Left lobe of liver (tissue), 2 donors: ENCODE measurements at regions not wholly inside any gene's neighbourhood (a gene's known extent, or its start where the extent isn't known, plus 50 kb on each side); places are given as distances from the start of the nearest gene placed in this dataset.
"Not testable (repeated sequence)": the region's sequence is repeated elsewhere in the genome, so short reads cannot be mapped to it uniquely, and the experiment has no call there.

ENCODE experiments used
- ATAC-seq: fragments of 200-7000 bp; cut with Tn5 transposase; one replicate; pipeline ENCODE4 v1.9.1; 2020; ENCODE audit warnings: mild to moderate bottlenecking, moderate library complexity
- DNase-seq: peaks from one replicate; pipeline ENCODE4 v3.0.0-alpha.2; 2020; ENCODE audit warnings: low spot score
- donor health status: DM: no; HTN: no; CAD: no; lungs with moderate emphysema.
- donor health status: DM: no; HTN: yes; CAD: no.

- ATAC-seq (no peak), DNase-seq (no peak)
Observed at GRCh38 chr4:28436191-28437080, 1575.8 kb downstream of the STIM2 start.

DNA sequence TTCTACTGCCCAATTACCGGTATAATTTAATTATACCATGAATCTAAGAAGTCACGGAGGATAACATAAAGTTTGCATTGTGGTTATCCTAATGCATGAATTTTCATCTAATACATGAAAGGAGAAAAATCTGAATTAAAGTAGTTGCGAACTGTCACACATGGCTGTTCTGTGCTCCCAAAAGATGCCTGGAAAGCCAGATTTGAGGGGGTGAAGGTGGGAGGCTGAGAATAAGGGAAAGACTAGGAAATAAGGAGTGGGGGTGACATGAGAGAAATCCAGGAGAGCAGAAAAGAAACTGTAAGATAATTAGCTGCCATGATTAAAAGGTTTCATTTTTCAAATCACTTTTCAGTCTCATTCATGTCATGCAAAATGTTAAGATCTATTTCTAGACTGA, 1582.7 kb downstream of the STIM2 start:
- ATAC-seq = no peak

DNA sequence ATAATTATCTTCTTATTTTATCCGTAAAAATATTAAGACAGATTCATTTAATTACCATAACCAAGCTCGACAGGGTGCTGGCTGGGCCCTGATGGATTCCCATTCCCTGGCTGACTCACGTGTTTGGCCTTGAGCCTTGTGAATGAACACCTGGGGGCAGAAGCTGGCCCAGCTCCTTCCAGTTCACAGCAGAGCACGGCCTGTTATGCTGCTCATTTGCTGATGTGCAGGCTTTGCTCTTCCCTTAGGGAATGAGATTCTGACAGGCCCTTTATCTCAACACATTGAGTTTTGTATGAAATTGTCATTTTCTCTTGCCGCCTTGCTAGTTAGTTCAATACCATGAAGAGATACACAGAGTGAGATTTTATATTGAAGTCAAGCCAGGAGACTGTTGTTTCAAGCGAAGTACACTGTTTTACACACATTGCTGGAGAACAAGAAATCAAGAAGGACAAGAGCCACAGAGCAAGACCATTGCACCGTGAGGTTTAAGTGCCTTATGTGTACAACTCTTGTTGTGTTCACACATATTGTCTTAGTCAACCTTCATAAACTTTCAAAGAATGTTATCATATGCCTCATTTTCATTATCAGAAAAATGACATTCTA, 1583.3 kb downstream of the STIM2 start:
- ATAC-seq (no peak), DNase-seq (no peak)

More for the DNA sequence above, 1582.7 kb downstream of the STIM2 start:
- no peak for DNase-seq

GRCh38 chr4:28444886-28445496, 1584.3 kb downstream of the STIM2 start:
- DNase-seq (no peak), ATAC-seq (no peak)

- ATAC-seq = no peak
- DNase-seq = no peak
Observed at GRCh38 chr4:28449085-28449484, 1588.4 kb downstream of the STIM2 start.

DNA sequence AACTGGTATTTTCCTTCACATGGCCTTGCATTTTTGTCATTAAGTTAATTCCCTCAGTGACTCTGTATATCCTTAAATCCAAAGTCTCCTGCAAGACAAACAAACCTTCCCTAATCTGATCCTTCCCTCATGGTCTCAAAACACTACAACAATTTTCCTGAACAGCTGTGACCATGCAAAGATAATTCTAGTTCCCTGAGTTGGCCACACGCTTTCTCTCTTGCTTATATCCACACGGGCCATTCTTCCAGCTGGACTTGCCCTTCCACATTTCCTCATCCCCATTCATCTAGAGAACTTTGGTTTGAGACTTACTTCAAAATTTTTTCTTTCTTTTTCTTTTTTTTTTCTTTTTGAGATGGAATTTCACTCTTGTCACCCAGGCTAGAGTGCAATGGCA, 1590.7 kb downstream of the STIM2 start:
- DNase-seq = no peak
- no peak for ATAC-seq

GRCh38 chr4:28462766-28463700, 1602.4 kb downstream of the STIM2 start:
- no peak for DNase-seq
- ATAC-seq = no peak

DNA sequence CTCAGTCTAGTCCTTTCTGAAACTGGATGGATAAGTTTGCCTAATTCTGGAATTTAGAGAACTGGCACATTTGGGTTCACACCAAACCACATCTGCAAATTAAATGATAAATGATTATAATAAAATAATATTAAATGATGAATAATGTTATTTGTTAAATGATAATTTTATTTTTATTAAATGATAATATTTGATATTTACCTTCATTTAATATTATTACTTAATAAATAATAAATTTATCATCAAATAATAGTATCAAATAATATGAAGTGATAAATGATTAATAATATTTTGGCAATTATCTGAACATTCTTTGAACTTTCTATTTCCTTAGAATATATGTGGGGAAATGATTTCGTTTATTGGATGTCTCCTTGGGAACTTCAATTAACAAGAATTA, 1604.2 kb downstream of the STIM2 start:
- no peak for DNase-seq
- no peak for ATAC-seq

- not testable (repeated sequence) for DNase-seq, ATAC-seq
Observed at GRCh38 chr4:28466886-28467285, 1606.2 kb downstream of the STIM2 start.

GRCh38 chr4:28469387-28469786, 1608.7 kb downstream of the STIM2 start:
- no peak for ATAC-seq
- DNase-seq = no peak

DNA sequence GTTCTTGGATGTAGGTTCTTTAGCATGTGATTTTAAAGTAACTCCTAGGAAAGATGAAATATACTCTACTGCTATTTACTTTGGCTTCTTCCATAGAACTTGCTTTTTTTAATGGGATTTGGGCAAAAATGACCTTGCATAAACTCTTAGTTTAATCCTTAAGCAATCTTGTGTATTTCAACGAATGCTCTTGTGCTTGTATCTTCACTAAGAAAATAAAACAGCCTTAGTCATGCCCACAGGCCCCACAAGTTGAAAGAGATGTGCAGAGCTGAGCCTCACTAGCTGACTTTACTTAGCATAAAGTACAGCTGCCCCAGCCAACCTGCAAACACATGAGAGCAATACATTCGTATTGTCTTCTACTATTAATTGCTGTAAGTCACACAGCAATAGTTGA, 1609.2 kb downstream of the STIM2 start:
- ATAC-seq (no peak), DNase-seq (no peak)

DNA sequence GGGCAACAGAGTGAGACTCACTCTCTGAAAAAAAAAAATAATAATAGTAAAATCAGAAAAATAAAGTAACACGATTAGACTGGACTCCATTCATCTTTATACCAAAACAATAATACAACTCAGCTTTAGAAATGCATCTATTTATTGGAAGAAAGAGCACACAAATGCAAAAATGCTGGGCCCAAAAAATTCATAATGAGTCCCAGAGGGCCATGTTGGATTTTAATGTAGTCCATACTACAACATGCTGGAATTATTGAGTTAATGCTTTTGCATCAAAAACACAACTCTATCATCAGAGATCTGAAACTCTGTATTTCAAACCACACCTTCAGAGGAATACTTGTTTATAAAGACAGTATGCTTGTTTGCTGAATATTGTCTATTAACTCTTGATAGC, 1614.7 kb downstream of the STIM2 start:
- no peak for ATAC-seq

DNA sequence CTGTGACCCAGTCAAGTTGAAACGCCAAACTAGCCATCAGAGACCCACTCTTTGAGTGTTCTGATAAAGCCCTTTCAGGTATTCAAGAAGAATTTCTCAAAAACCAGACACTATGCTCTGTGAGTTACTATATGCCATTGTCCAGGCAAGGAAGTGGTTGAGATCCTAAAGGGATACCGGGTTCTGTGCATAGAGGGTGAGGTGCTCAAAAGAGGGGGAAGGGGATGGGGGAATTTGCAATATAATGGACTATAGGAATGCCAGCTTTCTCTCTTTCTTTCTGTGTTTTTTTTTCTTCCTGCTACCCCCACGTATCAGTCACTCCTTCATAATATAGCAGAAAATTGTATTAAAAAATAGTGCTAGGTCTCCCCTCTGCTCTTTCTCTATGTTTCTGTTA, 1619.0 kb downstream of the STIM2 start:
- no peak for ATAC-seq

More for the DNA sequence above, 1614.7 kb downstream of the STIM2 start:
- DNase-seq = no peak

DNA sequence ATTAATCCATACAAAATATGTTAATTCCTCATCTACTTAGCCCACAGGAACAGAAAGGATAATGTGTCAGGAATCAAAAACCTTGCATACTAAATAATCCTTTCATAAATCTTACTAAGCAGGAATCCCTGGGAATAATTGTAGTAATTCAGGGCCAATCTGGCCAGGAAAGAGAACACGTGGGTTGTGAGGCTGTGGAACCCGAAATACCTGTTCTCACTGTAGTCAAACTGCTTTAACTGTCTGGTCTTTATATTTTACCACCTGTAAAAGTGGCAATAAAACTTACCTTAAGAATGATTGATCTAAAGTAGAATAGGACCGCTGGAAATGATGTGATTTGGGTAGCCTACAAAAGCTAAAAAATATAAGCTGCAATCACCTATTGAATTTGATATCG, 1620.9 kb downstream of the STIM2 start:
- ATAC-seq = no peak
- no peak for DNase-seq

More for the DNA sequence above, 1619.0 kb downstream of the STIM2 start:
- no peak for DNase-seq

GRCh38 chr4:28482580-28483270, 1622.1 kb downstream of the STIM2 start:
- DNase-seq (no peak), ATAC-seq (no peak)

- ATAC-seq = no peak
Observed at GRCh38 chr4:28488021-28488420, 1627.4 kb downstream of the STIM2 start.

GRCh38 chr4:28490669-28491068, 1630.0 kb downstream of the STIM2 start:
- DNase-seq (no peak), ATAC-seq (no peak)

More at GRCh38 chr4:28488021-28488420, 1627.4 kb downstream of the STIM2 start:
- DNase-seq = no peak

- DNase-seq (no peak), ATAC-seq (no peak)
Observed at GRCh38 chr4:28505064-28505463, 1644.4 kb downstream of the STIM2 start.

DNA sequence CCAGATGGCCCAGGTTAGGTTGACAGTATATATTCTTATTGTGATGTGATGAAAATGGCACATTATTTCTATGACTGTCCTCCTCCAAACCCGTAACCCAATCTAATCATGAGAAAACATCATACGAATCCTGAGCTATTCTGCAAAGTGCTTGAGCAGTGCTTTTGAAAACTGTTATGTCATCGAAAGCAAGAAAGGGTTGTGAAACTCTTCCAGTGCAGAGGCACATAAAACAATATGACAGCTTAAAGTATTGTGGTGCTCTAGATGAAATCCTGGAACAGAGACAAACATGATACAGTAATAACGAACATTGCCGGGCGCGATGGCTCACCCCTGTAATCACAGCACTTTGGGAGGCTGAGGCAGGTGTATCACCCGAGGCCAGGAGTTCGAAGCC, 1648.0 kb downstream of the STIM2 start:
- no peak for DNase-seq
- no peak for ATAC-seq

DNA sequence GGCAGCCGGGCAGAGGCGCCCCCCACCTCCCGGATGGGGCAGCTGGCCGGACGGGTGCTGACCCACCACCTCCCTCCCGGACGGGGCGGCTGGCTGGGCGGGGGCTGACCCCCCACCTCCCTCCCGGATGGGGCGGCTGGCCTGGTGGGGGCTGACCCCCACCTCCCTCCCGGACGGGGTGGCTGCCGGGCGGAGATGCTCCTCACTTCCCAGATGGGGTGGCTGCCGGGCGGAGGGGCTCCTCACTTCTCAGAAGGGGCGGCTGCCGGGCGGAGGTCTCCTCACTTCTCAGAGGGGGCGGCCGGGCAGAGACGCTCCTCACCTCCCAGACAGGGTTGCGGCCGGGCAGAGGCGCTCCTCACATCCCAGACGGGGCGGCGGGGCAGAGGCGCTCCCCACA, 1654.1 kb downstream of the STIM2 start:
- DNase-seq, ATAC-seq: not testable (repeated sequence)
